A172 (cell line): ENCODE measurements at regions not wholly inside any gene's neighbourhood (a gene's known extent, or its start where the extent isn't known, plus 50 kb on each side); places are given as distances from the start of the nearest gene placed in this dataset.
"Not testable (repeated sequence)": the region's sequence is repeated elsewhere in the genome, so short reads cannot be mapped to it uniquely, and the experiment has no call there.

ENCODE experiments used
- DNase-seq: peaks from one replicate; pipeline ENCODE4 v3.0.0-alpha.2; 2015; ENCODE audit warnings: low spot score

- DNase-seq, result no peak
Measured at GRCh38 chr9:94033383-94033782, 50.9 kb upstream of the PTPDC1 start.

GRCh38 chr9:94031946-94032345 lies 52.3 kb upstream of the PTPDC1 start:
- DNase-seq, result no peak

GRCh38 chr9:94031380-94031779 lies 52.9 kb upstream of the PTPDC1 start:
- DNase-seq, result no peak

GRCh38 chr9:94030318-94031179 lies 53.7 kb upstream of the PTPDC1 start:
- DNase-seq, result peak; percentile 78

- DNase-seq, result no peak
Measured at GRCh38 chr9:94029932-94030317, 54.3 kb upstream of the PTPDC1 start.

- no peak for DNase-seq
Measured at GRCh38 chr9:94026816-94027215, 57.4 kb upstream of the PTPDC1 start.

- DNase-seq, result not testable (repeated sequence)
Measured at GRCh38 chr9:94022476-94022875, 61.8 kb upstream of the PTPDC1 start.

GRCh38 chr9:94020836-94021235 lies 63.4 kb upstream of the PTPDC1 start:
- not testable (repeated sequence) for DNase-seq

- DNase-seq, result no peak
Measured at GRCh38 chr9:94018628-94019027, 63.5 kb upstream of the BARX1 start.

- no peak for DNase-seq
Measured at GRCh38 chr9:94017939-94018531, 62.9 kb upstream of the BARX1 start.

GRCh38 chr9:94016744-94017143 lies 61.6 kb upstream of the BARX1 start:
- no peak for DNase-seq

GRCh38 chr9:94014920-94015319 lies 59.8 kb upstream of the BARX1 start:
- DNase-seq, result no peak

- DNase-seq, result peak; percentile 46
Measured at GRCh38 chr9:94014066-94014654, 59.0 kb upstream of the BARX1 start.

- peak; percentile 63 for DNase-seq
Measured at GRCh38 chr9:94010980-94011533, 55.9 kb upstream of the BARX1 start.

GRCh38 chr9:94005272-94005901 lies 50.2 kb upstream of the BARX1 start:
- DNase-seq, result peak; percentile 38
